GM21529 (cell line): ENCODE measurements at regions not wholly inside any gene's neighbourhood (a gene's known extent, or its start where the extent isn't known, plus 50 kb on each side); places are given as distances from the start of the nearest gene placed in this dataset.

Experiments
- ATAC-seq: cut with Tn5 transposase; IDR thresholded peaks from one replicate; pipeline ENCODE4 v1.9.1; 2021; ENCODE audit not compliant: unreplicated experiment

GRCh38 chr12:45586486-45586885, 143.0 kb upstream of the ARID2 start:
- ATAC-seq: no peak

DNA sequence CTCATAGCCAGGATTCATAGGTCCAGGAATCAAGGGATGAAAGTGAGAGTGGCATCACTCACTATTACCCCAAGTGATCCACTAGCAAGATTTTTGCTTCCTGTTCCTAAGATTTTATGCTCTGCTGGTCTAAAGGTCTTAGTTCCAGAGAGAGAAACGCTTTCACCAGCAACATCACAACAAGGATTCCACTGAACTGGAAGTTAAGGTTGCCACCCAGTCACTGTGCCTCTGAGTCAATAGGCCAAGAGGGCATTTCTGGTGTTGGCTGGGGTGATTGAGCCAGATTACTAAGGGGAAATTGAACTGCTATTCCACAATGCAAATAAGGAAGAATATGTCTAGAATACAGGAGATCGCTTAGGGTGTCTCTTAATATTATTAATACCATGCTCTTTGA, 142.5 kb upstream of the ARID2 start:
- no peak for ATAC-seq

DNA sequence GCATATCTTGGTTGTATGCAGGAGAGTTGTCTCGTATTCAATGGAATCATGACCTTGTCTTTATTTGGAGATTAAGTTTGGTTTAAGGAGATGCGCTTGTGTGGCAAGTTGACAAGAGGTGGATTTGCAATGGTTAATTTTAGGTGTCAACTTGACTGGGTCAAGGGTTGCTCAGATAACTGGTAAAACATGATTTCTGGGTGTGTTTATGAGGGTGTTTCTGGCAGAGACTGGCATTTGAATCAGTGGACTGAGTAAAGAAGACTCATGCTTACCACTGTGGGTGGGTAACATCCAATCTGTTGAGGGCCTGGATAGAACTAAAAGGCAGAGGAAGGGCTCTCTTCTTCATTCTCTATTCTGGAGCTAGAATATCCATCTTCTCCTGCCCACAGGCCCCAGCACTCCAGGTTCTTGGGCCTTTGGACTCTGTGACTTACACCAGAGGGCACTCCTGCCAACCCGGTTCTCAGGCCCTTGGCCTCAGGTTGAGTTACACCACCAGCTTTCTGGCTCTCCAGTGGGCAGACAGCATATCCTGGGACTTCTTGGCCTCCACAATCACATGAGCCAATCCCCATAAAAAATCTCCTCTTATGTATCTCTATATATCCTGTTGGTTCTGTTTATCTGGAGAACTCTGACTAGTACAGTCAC, 141.5 kb upstream of the ARID2 start:
- ATAC-seq: no peak

DNA sequence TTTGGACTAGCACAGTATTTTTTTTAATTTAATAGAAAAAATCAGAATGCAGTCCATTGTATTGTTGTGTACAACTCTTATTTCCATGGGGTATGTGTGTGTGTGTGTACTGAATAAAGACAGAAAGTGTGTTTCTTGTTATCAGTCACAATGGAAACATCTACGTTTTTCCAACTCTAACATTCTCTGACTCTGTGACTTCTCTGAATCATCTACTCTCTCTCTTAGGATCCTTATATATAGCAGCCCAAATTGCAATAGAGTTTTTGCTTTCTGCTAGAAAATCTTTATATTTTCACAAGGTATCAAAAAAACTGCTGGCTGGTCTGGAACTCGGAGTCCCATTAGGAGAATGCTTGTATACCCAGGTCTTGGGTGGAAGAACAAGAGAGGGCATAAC, 138.9 kb upstream of the ARID2 start:
- ATAC-seq: no peak

- ATAC-seq: no peak
Observed at GRCh38 chr12:45591635-45592034, 137.9 kb upstream of the ARID2 start.

DNA sequence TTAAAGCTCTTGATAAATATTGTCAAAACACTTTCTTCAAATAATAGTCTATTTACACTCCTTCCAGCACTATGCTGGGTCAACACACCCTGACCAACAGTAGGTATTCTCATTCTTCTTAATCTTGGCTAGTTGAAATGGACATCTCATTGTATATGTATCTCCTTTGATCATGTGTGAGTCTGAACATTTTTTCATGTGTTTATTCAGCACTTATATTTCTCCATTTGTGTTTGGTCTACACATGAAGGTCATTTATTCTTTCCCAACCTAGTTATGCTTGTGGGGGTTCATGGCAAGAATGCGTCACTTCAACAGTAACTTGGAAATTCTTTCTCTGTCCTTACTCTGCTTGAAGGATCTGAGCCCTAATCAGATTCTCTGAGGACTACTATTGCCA, 133.1 kb upstream of the ARID2 start:
- ATAC-seq: no peak

DNA sequence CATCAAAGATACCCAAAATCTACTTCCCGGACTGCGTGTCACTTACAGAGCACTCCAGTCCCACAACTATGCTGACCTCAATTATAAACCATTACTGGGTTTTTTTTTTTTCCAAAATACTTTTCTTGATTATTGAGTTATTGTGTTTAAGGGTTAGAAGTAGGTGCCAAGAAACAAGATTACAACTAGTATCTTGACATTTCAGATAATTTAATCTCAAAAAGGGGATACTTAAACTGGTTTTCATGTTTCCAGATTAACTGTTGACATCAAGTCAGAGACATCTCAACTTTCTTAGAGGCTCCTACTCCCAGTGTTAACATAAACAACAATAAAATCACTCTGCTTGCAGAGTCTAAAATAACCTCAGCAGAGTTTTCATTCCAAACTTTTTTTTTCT, 131.2 kb upstream of the ARID2 start:
- ATAC-seq: no peak

DNA sequence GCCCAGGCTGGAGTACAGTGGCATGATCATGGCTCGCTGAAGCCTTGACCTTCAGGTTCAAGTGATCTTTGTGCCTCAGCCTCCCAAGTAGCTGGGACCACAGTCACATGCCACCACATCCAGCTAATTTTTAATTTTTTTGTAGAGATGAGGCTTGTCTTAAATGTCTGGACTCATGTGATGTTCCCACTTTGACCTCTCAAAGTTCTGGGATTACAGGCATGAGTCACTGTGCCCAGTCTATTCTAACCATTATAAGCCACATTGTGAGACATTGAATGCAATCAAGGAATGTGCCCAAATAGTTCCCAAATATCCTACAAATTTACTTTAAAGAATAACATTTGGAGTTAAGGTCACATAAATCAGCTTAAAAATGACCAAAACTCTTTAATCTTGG, 130.7 kb upstream of the ARID2 start:
- no peak for ATAC-seq

DNA sequence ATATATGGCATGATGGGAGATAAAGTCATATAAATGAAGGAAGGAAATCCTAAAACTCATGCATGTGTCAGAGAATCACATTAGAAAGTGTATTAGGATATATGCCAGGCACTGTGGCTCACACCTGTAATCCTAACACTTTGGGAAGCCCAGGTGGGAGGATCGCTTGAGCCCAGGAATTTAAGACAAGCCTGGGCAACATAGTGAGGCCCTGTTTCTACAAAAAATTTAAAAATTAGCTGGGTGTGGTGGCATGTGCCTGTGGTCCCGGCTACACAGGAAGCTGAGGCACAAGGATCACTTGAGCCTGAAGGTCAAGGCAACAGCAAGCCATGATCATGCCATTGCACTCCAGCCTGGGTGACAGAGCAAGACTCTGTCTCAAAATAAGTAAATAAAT, 130.3 kb upstream of the ARID2 start:
- ATAC-seq: no peak

GRCh38 chr12:45601390-45601789, 128.1 kb upstream of the ARID2 start:
- no peak for ATAC-seq

- ATAC-seq: no peak
Observed at GRCh38 chr12:45601888-45602287, 127.6 kb upstream of the ARID2 start.

DNA sequence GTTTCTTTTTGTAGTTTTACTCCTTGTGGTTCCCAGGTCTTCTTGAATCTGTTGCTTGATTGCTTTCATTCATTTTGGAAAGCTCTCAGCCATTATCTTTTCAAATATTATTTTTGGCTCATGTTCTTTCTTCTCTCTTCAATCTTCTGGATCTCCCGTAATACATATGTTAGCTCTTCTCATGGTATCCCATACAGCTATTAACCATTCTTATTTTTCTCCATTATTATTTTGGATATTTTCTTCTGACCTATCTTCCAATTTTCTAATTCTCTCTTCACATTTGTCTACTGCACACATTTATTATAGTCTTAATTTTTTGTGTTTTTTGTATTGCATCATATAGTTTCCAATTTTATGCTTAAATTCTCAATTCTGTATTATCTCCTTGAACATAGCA, 123.9 kb upstream of the ARID2 start:
- ATAC-seq: no peak

- ATAC-seq: no peak
Observed at GRCh38 chr12:45611061-45611460, 118.4 kb upstream of the ARID2 start.

DNA sequence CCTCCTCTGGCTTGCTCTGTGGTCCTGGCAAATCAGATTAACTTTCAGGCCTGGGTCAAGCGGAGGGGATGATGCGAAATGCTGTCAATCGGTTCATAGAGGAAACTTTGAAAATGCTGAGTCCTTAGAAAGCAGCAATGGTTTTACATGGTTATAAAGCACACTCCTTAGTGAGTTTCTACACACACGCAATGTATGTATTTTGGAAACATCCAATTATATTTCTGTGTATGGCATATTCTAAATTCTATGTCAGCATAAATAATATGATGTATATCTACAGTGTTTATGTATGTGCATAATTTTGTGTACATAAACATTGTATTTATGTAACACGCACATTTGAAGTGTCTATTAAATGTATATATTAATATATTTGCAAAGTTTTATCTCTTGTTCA, 118.0 kb upstream of the ARID2 start:
- ATAC-seq: no peak

DNA sequence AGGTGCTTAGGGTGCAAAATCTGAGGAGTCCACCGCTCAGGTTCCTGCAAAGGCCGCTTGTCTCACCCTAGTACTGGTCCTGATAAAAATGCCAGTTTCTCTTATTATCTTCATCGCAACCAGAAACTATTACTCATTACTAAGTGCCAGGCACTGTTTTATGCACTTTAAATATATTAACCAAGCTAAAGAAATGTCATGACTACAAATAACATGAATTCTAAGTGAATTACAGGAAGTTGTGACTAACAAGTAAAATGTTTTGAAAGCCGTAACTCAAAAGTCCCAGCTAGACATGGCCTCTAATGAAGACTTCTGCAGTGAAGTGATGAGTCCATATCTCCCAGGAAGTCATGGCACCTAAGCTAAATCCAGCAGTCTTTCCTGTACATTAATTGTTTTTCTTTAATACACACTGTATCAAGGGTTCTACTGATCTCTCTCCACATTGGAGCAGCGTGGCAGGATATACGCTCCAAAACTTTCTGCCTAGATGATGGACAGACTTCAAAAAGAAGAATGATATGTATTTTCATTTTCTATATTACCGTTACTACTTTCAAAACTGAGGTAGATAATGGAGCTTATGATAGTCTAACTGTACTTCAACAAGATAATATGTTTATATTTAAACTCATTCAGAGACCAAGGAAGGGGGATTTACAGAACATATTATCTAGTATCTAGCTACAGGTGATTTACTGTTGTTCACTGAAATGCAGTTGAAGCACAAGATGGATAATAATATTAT, 117.3 kb upstream of the ARID2 start:
- ATAC-seq: no peak

- no peak for ATAC-seq
Observed at GRCh38 chr12:45613296-45613695, 116.2 kb upstream of the ARID2 start.

DNA sequence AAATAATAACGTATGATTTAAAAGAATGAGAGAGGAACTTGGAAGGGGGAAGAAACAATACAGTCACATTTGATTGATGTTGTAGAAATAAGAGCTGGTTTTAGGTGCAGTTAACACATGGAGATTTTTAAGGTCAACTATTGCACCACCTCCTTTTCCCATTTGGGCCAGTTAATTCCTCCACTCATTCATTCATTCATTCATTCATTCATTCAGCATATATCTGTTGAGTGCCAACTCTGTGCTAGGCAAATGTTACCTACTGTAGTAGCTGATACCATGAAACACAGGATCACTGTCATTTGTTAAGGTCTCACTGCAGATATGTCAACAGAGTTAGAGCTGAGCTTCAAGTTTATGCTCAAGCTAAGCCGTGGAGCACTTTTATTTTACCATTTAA, 115.7 kb upstream of the ARID2 start:
- no peak for ATAC-seq

- no peak for ATAC-seq
Observed at GRCh38 chr12:45615268-45615667, 114.2 kb upstream of the ARID2 start.

DNA sequence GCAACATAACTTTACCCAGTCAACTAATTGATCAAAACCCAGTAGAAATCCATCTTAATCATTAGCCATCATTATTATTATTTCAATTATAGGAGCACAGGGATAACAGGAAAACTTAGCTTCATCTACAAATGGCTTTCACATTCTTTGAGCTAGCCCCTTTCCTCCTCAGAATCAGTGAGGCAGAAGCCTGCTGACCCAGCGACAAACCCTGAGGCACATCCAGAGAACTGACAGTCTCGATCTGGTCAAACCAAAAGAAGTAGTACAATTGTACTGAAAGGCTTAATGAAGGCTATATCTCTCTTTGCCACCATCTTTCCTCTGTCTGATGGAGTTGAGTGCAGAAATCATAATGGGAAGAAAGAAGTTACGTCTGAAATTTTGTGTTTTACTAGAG, 109.8 kb upstream of the ARID2 start:
- ATAC-seq: no peak

GRCh38 chr12:45621703-45622102, 107.8 kb upstream of the ARID2 start:
- no peak for ATAC-seq

DNA sequence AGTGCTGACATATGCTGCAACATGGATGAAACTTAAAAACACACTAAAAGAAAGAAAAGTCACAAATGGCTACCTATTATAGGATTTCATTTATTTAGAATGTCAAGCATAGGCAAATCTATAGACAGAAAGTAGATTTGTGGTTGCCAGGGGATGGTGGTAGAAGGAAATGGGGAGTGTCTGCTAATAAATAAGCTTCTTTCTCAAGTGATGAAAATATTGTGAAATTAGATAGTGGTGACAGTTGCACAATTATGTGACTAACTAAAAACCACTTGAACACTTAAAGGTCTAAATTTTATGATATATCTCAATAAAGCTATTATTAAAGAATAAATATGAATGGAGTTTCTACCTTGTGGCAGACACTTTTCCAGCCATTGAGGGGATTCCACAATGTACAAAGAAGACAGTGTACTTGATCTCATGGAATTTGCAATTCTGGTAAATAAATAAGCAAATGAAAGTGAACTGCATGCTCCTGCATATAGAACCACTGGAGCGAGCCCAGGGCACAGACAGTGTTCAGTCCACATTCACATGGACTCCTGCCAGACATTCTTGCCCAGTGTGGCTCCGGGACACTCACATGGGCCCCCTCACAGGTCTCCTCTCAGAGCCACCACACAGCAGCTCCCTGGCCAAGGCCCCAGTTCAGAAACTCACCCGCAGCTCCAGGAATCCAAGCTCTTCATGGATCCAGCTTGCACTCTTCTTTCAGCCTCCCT, 107.1 kb upstream of the ARID2 start:
- ATAC-seq: no peak

DNA sequence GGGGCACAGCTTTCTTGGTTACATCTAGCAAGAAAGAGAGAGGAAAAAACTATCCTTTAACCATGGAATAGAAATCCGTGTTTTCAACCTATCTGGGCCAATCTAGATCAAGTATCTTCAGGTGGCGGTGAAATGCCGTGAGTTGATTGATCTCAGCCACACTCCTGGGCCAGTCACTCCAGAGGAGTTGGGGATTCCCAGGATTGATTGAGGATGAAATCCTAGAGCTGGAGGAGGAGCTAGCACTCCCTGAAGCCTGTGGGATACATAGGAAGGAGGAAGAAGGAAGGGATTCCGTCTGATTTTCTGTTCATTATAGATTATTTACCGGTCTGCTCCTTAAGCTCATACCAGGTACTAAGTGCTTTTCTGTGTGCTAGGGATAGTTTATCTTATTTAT, 106.3 kb upstream of the ARID2 start:
- ATAC-seq: no peak
